ENCODE measurements at regions not wholly inside any gene's neighbourhood (a gene's known extent, or its start where the extent isn't known, plus 50 kb on each side); places are given as distances from the start of the nearest gene placed in this dataset.

DNA sequence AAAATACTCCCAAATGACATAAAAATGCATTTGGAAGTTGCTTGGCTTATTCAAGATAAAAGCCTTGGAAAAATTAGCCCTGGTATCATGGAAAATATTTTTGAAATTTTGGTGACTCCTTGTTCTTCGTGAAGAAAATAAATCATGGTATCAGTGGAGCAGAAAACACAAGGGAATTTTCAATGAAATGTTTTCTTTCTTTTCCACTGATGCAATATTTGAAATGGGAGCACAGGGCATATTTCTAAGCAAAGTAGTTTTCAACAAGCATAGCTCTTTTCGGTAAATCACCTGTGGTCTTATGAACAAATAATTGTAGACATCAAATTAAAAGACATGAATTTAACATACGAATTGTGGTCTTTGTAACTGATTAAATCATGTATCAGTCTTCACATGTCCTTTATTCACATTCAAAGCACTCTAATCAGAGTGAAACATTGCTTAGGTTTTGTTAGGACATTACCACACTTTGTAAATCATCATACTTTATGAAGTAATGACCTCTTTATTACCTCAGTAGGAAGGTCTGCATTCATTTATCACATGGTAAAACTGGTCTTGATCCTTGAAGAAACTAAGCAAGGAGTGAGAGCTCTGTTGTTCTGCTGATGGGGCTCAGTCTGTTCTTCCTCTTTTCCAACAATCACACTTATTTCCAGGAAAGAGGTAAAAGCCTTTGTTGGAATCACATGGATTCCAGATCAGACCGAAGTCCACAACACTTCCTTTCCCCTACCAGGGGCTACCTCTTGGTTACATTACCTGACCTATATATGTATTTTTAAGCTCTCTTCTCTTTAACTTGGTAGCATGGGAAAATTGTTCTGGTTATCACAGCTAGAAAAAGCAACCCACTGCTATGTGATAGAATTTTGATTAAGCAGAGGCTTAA, 413.5 kb upstream of the THBS1 start:
- peaks cover 13% of the 10 kb centered on the region for H3K4me1 Mint-ChIP-seq (ENCODE audit: low read depth, unreplicated experiment)
- H3K9me3 Mint-ChIP-seq (ENCODE audit: unreplicated experiment) = peaks cover 2% of the 10 kb centered on the region
- Histone ChIP-seq H3K4me1 (ENCODE audit: insufficient read depth, low read length) (peaks cover 7% of the 10 kb centered on the region), H3K9ac (ENCODE audit: low read length) (no peak overlapping the region), H3K79me2 (ENCODE audit: insufficient read depth, low read length) (no peaks in the 10 kb centered on the region), H3K4me2 (ENCODE audit: low read length) (no peak overlapping the region), H2AFZ (ENCODE audit: low read depth, low read length) (no peak overlapping the region), H3K27ac (ENCODE audit: low read depth, low read length) (no peak overlapping the region), H3K4me3 (ENCODE audit: insufficient read depth, low read depth, low read length) (no peak overlapping the region), H3K36me3 (ENCODE audit: insufficient read depth, low read length) (no peaks in the 10 kb centered on the region), H3K9me3 (ENCODE audit: insufficient read depth, low read depth, low read length) (no peaks in the 10 kb centered on the region), H4K20me1 (ENCODE audit: insufficient read depth, low read length) (no peaks in the 10 kb centered on the region), H3K27me3 (ENCODE audit: insufficient read depth, low read length) (no peaks in the 10 kb centered on the region)
- TF ChIP-seq, protein P1, sequence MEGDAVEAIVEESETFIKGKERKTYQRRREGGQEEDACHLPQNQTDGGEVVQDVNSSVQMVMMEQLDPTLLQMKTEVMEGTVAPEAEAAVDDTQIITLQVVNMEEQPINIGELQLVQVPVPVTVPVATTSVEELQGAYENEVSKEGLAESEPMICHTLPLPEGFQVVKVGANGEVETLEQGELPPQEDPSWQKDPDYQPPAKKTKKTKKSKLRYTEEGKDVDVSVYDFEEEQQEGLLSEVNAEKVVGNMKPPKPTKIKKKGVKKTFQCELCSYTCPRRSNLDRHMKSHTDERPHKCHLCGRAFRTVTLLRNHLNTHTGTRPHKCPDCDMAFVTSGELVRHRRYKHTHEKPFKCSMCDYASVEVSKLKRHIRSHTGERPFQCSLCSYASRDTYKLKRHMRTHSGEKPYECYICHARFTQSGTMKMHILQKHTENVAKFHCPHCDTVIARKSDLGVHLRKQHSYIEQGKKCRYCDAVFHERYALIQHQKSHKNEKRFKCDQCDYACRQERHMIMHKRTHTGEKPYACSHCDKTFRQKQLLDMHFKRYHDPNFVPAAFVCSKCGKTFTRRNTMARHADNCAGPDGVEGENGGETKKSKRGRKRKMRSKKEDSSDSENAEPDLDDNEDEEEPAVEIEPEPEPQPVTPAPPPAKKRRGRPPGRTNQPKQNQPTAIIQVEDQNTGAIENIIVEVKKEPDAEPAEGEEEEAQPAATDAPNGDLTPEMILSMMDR (IDR thresholded peaks at IDR 0.05; ENCODE audit: insufficient read depth, low read depth, low read length) = no peak
- TF ChIP-seq EZH2 (IDR thresholded peaks at IDR 0.05; ENCODE audit: insufficient read depth, low read length) = no peak
- H3K27ac Mint-ChIP-seq (ENCODE audit: unreplicated experiment) = no peak overlapping the region
- H3K27me3 Mint-ChIP-seq (ENCODE audit: low read depth, unreplicated experiment) = no peaks in the 10 kb centered on the region
- FAIRE-seq = peak; percentile 75
- no peak overlapping the region for H3K4me3 Mint-ChIP-seq (ENCODE audit: unreplicated experiment)
- H3K36me3 Mint-ChIP-seq (ENCODE audit: low read depth, unreplicated experiment) = no peaks in the 10 kb centered on the region
- DNase-seq (ENCODE audit: low read depth) = no peak

DNA sequence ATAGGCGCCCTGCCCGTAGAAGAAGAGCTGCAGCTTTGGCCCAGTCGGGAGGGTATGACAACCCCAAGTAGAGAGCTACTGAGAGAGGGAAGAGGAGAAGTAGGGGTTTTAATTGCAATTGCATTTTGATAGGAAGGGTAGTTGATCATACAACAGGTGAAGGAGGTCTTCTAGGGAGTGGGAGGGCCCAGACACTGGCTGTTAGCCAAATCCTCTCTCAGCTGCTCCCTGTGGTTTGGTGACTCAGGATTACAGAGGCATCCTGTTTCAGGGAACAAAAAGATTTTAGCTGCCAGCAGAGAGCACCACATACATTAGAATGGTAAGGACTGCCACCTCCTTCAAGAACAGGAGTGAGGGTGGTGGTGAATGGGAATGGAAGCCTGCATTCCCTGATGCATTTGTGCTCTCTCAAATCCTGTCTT, 408.9 kb upstream of the THBS1 start:
- Histone ChIP-seq H3K9ac (ENCODE audit: low read length) (peak overlapping the region; percentile 77), H3K4me1 (ENCODE audit: insufficient read depth, low read length) (peaks cover 14% of the 10 kb centered on the region), H3K4me2 (ENCODE audit: low read length) (peak overlapping the region; percentile 84), H3K9me3 (ENCODE audit: insufficient read depth, low read depth, low read length) (no peaks in the 10 kb centered on the region), H4K20me1 (ENCODE audit: insufficient read depth, low read length) (no peaks in the 10 kb centered on the region), H3K36me3 (ENCODE audit: insufficient read depth, low read length) (no peaks in the 10 kb centered on the region), H3K4me3 (ENCODE audit: insufficient read depth, low read depth, low read length) (no peak overlapping the region), H3K27me3 (ENCODE audit: insufficient read depth, low read length) (no peaks in the 10 kb centered on the region), H2AFZ (ENCODE audit: low read depth, low read length) (peak overlapping the region; percentile 65), H3K79me2 (ENCODE audit: insufficient read depth, low read length) (no peaks in the 10 kb centered on the region), H3K27ac (ENCODE audit: low read depth, low read length) (peak overlapping the region; percentile 79)
- Mint-ChIP-seq H3K36me3 (ENCODE audit: low read depth, unreplicated experiment) (no peaks in the 10 kb centered on the region), H3K4me1 (ENCODE audit: low read depth, unreplicated experiment) (peaks cover 22% of the 10 kb centered on the region), H3K27me3 (ENCODE audit: low read depth, unreplicated experiment) (no peaks in the 10 kb centered on the region), H3K4me3 (ENCODE audit: unreplicated experiment) (no peak overlapping the region), H3K9me3 (ENCODE audit: unreplicated experiment) (no peaks in the 10 kb centered on the region), H3K27ac (ENCODE audit: unreplicated experiment) (peak overlapping the region; percentile 84)
- no peak for TF ChIP-seq EZH2 (IDR thresholded peaks at IDR 0.05; ENCODE audit: insufficient read depth, low read length)
- TF ChIP-seq, protein P1 (IDR thresholded peaks at IDR 0.05; ENCODE audit: insufficient read depth, low read depth, low read length) = peak; percentile 63
- DNase-seq (ENCODE audit: low read depth) (peak; percentile 97), FAIRE-seq (peak; percentile 99)
